ENCODE measurements at regions not wholly inside any gene's neighbourhood (a gene's known extent, or its start where the extent isn't known, plus 50 kb on each side); places are given as distances from the start of the nearest gene placed in this dataset.
A peak's percentile ranks its signal among the peaks of the same experiment; 100 is the strongest.
"Not testable (repeated sequence)": the region's sequence is repeated elsewhere in the genome, so short reads cannot be mapped to it uniquely, and the experiment has no call there.

DNA sequence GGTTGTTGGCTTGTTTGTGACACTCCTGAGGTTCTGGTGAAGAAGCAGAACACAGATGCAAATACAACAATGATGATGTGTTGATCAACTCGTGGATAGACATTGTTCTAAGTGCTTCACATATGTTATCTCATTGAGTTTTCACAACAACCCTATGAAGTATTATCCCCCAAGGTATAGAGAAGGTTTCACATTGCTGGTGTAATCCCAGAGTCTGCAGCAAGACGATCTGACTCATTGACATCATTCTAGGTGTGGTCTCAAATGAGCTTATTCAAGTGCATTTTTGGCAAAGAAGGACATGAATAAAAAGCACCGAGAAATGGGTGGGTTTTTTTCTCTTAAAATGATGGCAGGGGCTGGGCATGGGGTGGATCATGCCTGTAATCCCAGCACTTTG is 64.1 kb upstream of the SCAF4 start:
- Histone ChIP-seq H3K4me3 (ENCODE audit: low read depth in 1 of 3, low read length in 3 of 3) (no peak overlapping the region), H3K27me3 (ENCODE audit: control insufficient read depth in 3 of 3, insufficient read depth in 3 of 3, low read length in 3 of 3) (no peaks in the 10 kb centered on the region), H3K4me1 (ENCODE audit: control insufficient read depth in 3 of 3, insufficient read depth in 2 of 3, low read depth in 1 of 3, low read length in 2 of 3) (no peaks in the 10 kb centered on the region), H3K9me3 (ENCODE audit: control insufficient read depth in 2 of 2, insufficient read depth in 1 of 2, low read depth in 1 of 2, low read length in 1 of 2) (no peaks in the 10 kb centered on the region), H3K27ac (ENCODE audit: low read depth in 1 of 3, low read length in 2 of 3) (no peak overlapping the region), H3K36me3 (ENCODE audit: control insufficient read depth in 3 of 3, insufficient read depth in 2 of 3, low read depth in 1 of 3, low read length in 3 of 3) (no peaks in the 10 kb centered on the region)
- FAIRE-seq (no peak), DNase-seq (no peak)
- WGBS, 3 donors: 59 to 72% (median 64%) methylated on average over 3 of the region's 3 CpGs

DNA sequence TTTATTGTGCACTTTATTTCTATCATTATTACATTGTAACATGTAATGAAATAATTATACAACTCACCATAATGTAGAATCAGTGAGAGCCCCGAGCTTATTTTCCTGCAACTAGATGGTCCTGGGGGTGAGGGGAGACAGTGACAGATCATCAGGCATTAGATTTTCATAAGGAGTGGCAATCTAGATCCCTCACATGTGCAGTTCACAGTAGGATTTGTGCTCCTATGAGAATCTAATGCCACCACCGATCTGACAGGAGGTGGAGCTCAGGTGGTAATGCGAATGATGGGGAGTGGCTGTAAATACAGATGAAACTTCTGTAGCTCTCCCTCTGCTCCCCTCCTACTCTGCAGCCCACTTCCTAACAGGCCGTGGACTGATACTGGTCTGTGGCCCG is 58.5 kb upstream of the SCAF4 start:
- 87 to 91% (median 88%) methylated on average over 5 of the region's 5 CpGs for WGBS, 3 donors
- not testable (repeated sequence) for H3K27ac ChIP-seq (ENCODE audit: low read depth in 1 of 3, low read length in 2 of 3); H3K9me3 ChIP-seq (ENCODE audit: control insufficient read depth in 2 of 2, insufficient read depth in 1 of 2, low read depth in 1 of 2, low read length in 1 of 2); H3K4me3 ChIP-seq (ENCODE audit: low read depth in 1 of 3, low read length in 3 of 3); H3K36me3 ChIP-seq (ENCODE audit: control insufficient read depth in 3 of 3, insufficient read depth in 2 of 3, low read depth in 1 of 3, low read length in 3 of 3); DNase-seq; H3K27me3 ChIP-seq (ENCODE audit: control insufficient read depth in 3 of 3, insufficient read depth in 3 of 3, low read length in 3 of 3); FAIRE-seq; H3K4me1 ChIP-seq (ENCODE audit: control insufficient read depth in 3 of 3, insufficient read depth in 2 of 3, low read depth in 1 of 3, low read length in 2 of 3)

DNA sequence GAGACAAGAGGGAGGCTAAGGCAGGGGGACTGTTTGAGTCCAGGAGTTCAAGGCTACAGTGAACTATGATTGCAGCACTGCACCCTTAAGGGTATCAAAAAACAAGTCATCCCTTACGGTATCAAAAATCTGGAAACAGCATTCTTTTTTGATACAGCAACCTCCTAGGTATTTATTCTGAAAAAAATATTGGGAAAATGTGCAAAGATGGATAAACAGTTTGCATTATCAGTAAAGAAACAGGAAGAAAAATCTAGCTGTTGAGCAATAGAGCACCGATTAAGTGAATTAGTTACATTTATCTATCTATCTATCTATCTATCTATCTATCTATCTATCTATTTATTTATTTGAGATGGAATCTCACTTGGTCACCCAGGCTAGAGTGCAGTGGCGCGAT is 56.7 kb upstream of the SCAF4 start:
- Histone ChIP-seq H3K4me3 (ENCODE audit: low read depth in 1 of 3, low read length in 3 of 3) (no peak overlapping the region), H3K36me3 (ENCODE audit: control insufficient read depth in 3 of 3, insufficient read depth in 2 of 3, low read depth in 1 of 3, low read length in 3 of 3) (no peaks in the 10 kb centered on the region), H3K4me1 (ENCODE audit: control insufficient read depth in 3 of 3, insufficient read depth in 2 of 3, low read depth in 1 of 3, low read length in 2 of 3) (no peaks in the 10 kb centered on the region), H3K27me3 (ENCODE audit: control insufficient read depth in 3 of 3, insufficient read depth in 3 of 3, low read length in 3 of 3) (no peaks in the 10 kb centered on the region), H3K9me3 (ENCODE audit: control insufficient read depth in 2 of 2, insufficient read depth in 1 of 2, low read depth in 1 of 2, low read length in 1 of 2) (no peaks in the 10 kb centered on the region), H3K27ac (ENCODE audit: low read depth in 1 of 3, low read length in 2 of 3) (no peak overlapping the region)
- no peak for DNase-seq
- 90 to 93% (median 93%) methylated on average over 4 of the region's 4 CpGs for WGBS, 3 donors
- no peak for FAIRE-seq

DNA sequence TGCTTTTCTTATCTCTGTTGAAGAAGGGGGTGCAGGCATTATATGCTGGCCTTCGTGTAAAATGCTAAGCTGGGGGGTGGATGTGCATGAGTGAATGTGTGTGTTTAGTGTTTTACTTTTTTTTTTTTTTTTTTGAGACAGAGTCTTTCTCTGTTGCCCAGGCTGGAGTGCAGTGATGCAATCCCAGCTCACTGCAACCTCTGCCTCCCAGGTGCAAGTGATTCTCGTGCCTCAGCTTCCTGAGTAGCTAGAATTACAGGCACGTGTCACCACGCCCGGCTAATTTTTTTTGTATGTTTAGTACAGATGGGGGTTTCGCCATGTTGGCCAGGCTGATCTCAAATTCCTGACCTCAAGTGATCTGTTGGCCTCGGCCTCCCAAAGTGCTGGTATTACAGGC is 55.8 kb upstream of the SCAF4 start:
- 54 to 69% (median 63%) methylated on average over 7 of the region's 7 CpGs for WGBS, 3 donors
- not testable (repeated sequence) for H3K27ac ChIP-seq (ENCODE audit: low read depth in 1 of 3, low read length in 2 of 3); H3K27me3 ChIP-seq (ENCODE audit: control insufficient read depth in 3 of 3, insufficient read depth in 3 of 3, low read length in 3 of 3); H3K4me3 ChIP-seq (ENCODE audit: low read depth in 1 of 3, low read length in 3 of 3); H3K9me3 ChIP-seq (ENCODE audit: control insufficient read depth in 2 of 2, insufficient read depth in 1 of 2, low read depth in 1 of 2, low read length in 1 of 2); FAIRE-seq; H3K4me1 ChIP-seq (ENCODE audit: control insufficient read depth in 3 of 3, insufficient read depth in 2 of 3, low read depth in 1 of 3, low read length in 2 of 3); H3K36me3 ChIP-seq (ENCODE audit: control insufficient read depth in 3 of 3, insufficient read depth in 2 of 3, low read depth in 1 of 3, low read length in 3 of 3); DNase-seq

DNA sequence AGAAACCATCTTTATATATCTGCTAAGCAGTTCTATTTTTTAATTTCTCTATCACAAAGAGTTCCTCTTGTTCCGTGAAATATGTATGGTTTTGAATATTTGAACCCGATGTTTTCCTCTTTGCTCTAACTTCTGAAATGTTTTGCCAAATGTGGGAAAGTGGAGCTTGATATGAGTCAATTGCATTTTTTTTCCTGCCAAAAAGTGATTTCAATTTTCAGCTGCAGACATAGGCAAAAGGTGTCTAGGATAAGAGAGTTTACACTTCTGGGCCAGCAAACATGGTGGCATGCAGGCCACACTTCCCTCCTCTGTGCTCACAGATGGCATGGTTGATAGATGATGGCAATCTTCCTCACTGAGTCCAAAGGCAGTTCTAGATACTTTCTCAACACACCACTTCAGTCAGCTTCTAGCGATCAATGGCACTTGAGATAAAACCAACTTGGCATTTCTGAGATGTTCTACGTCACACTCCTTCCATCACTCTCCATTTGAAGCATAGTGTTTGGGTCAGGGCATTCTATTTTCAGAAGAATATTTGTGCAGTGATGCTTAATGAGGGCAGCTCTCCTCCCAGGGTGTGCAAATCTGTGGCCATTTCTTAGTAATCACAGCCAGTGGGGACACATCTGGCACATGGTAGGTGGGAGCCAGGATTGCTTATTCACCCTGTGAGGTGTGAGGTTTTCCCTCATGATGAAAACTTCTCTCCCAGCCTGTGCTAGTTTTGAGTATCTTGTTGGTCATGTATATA is 54.4 kb upstream of the SCAF4 start:
- Histone ChIP-seq H3K4me1 (ENCODE audit: control insufficient read depth in 3 of 3, insufficient read depth in 2 of 3, low read depth in 1 of 3, low read length in 2 of 3) (no peaks in the 10 kb centered on the region), H3K9me3 (ENCODE audit: control insufficient read depth in 2 of 2, insufficient read depth in 1 of 2, low read depth in 1 of 2, low read length in 1 of 2) (no peaks in the 10 kb centered on the region), H3K36me3 (ENCODE audit: control insufficient read depth in 3 of 3, insufficient read depth in 2 of 3, low read depth in 1 of 3, low read length in 3 of 3) (no peaks in the 10 kb centered on the region), H3K27ac (ENCODE audit: low read depth in 1 of 3, low read length in 2 of 3) (no peak overlapping the region), H3K27me3 (ENCODE audit: control insufficient read depth in 3 of 3, insufficient read depth in 3 of 3, low read length in 3 of 3) (no peaks in the 10 kb centered on the region), H3K4me3 (ENCODE audit: low read depth in 1 of 3, low read length in 3 of 3) (no peak overlapping the region)
- no peak for DNase-seq
- FAIRE-seq: no peak
- 58 to 77% (median 76%) methylated on average over 4 of the region's 4 CpGs for WGBS, 3 donors

DNA sequence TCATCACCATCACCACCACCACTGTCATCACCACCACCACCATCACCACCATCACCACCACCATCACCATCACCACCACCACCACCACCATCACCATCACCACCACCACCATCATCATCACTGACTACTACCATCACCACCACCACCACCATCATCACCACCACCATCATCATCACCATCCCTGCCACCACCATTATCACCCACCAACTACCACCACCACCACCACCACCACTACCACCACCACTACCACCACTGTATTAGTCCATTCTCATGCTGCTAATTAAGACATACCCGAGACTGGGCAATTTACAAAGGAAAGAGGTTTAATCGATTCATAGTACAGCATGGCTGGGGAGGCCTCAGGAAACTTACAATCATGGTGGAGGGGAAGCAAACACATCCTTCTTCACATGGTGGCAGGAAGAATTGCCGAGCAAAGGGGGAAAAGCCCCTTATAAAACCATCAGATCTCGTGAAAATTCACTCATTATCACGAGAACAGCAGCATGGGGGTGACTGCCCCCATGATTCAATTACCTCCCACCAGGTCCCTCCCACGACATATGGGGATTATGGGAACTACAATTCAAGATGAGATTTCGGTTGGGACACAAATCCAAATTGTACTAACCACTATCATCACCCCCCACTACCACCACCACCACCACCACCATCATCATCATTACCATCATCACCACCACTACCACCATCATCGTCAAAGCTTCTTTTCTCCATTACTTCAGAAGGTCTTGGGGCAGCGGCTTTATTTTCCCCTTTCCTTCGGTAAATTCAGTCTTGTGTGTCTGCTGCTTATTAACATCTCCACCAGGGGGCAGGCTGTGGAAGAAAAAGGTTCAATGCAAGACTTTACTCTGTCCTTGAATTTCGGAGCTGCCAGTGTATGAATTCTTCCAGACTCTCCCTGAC is 53.6 kb upstream of the SCAF4 start:
- not testable (repeated sequence) for H3K9me3 ChIP-seq (ENCODE audit: control insufficient read depth in 2 of 2, insufficient read depth in 1 of 2, low read depth in 1 of 2, low read length in 1 of 2); FAIRE-seq; H3K4me3 ChIP-seq (ENCODE audit: low read depth in 1 of 3, low read length in 3 of 3); H3K27ac ChIP-seq (ENCODE audit: low read depth in 1 of 3, low read length in 2 of 3); H3K4me1 ChIP-seq (ENCODE audit: control insufficient read depth in 3 of 3, insufficient read depth in 2 of 3, low read depth in 1 of 3, low read length in 2 of 3); H3K36me3 ChIP-seq (ENCODE audit: control insufficient read depth in 3 of 3, insufficient read depth in 2 of 3, low read depth in 1 of 3, low read length in 3 of 3); H3K27me3 ChIP-seq (ENCODE audit: control insufficient read depth in 3 of 3, insufficient read depth in 3 of 3, low read length in 3 of 3)
- peak; percentile 65 to 75 for DNase-seq
- WGBS, 3 donors: 50 to 56% (median 52%) methylated on average over 11 of the region's 11 CpGs

DNA sequence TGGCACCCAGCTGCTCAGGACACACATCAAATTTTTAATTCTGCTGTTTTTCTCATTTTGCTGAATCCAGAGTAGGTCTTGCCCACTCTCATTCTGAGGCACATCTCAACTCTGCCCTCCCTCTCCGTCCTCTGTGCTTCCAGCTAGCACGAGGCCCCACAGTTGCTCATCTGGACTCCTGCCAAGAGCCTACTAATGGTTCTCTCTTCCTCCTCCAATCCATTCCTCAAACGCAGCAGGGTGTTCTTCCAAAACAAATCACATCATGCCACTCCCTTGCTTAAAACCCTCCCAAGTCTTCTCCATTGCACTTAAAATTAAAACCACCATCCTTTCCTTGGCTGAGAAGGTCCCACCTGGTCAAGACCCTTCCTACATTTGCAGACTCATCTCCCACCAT is 49.8 kb upstream of the SCAF4 start:
- Histone ChIP-seq H3K27ac (ENCODE audit: low read depth in 1 of 3, low read length in 2 of 3) (no peak overlapping the region), H3K36me3 (ENCODE audit: control insufficient read depth in 3 of 3, insufficient read depth in 2 of 3, low read depth in 1 of 3, low read length in 3 of 3) (no peaks in the 10 kb centered on the region), H3K27me3 (ENCODE audit: control insufficient read depth in 3 of 3, insufficient read depth in 3 of 3, low read length in 3 of 3) (no peaks in the 10 kb centered on the region), H3K9me3 (ENCODE audit: control insufficient read depth in 2 of 2, insufficient read depth in 1 of 2, low read depth in 1 of 2, low read length in 1 of 2) (no peaks in the 10 kb centered on the region), H3K4me3 (ENCODE audit: low read depth in 1 of 3, low read length in 3 of 3) (no peak overlapping the region), H3K4me1 (ENCODE audit: control insufficient read depth in 3 of 3, insufficient read depth in 2 of 3, low read depth in 1 of 3, low read length in 2 of 3) (no peaks in the 10 kb centered on the region)
- FAIRE-seq (no peak), DNase-seq (peak in 1 of 2 donors; percentile 21)
- 2 to 4% (median 4%) methylated on average over 3 of the region's 3 CpGs for WGBS, 3 donors

All from small intestine (tissue), 7 donors.